Activated naive CD8-positive, alpha-beta T cell treated with anti-CD3 and anti-CD28 coated beads, Interleukin-2, amount 50 U/mL, for 24 hours (primary cell): ENCODE measurements at regions not wholly inside any gene's neighbourhood (a gene's known extent, or its start where the extent isn't known, plus 50 kb on each side); places are given as distances from the start of the nearest gene placed in this dataset.

Source experiments
- ATAC-seq: fragments of 150-1000 bp; cut with Tn5 transposase; one replicate; pipeline ENCODE4 v1.10.0; 2021
- DNase-seq: peaks from one replicate; pipeline ENCODE4 v3.0.0; 2021
- H3K27ac Mint-ChIP-seq: one replicate; pipeline ENCODE4 v1.8.0; 2021; ENCODE audit warnings: mild to moderate bottlenecking, mixed read lengths
- H3K27me3 Mint-ChIP-seq: one replicate; pipeline ENCODE4 v1.8.0; 2021; ENCODE audit warnings: mixed read lengths
- H3K36me3 Mint-ChIP-seq: one replicate; pipeline ENCODE4 v1.8.0; 2021; ENCODE audit warnings: low read depth, mixed read lengths
- H3K4me1 Mint-ChIP-seq: one replicate; pipeline ENCODE4 v1.8.0; 2021; ENCODE audit warnings: mixed read lengths
- H3K4me3 Mint-ChIP-seq: one replicate; pipeline ENCODE4 v1.8.0; 2021; ENCODE audit warnings: mild to moderate bottlenecking, moderate library complexity, mixed read lengths
- H3K9me3 Mint-ChIP-seq: one replicate; pipeline ENCODE4 v1.8.0; 2021; ENCODE audit warnings: mixed read lengths

GRCh38 chr9:88646539-88647300 is 111.7 kb downstream of the NXNL2 start:
- Mint-ChIP-seq H3K36me3 (no peaks in the 10 kb centered on the region), H3K9me3 (peaks cover 4% of the 10 kb centered on the region), H3K27me3 (peaks cover 32% of the 10 kb centered on the region), H3K27ac (no peak overlapping the region), H3K4me1 (no peaks in the 10 kb centered on the region), H3K4me3 (no peak overlapping the region)
- ATAC-seq (no peak), DNase-seq (no peak)

GRCh38 chr9:88651682-88652633 is 117.0 kb downstream of the NXNL2 start:
- no peak overlapping the region for H3K27ac Mint-ChIP-seq
- peaks cover 12% of the 10 kb centered on the region for H3K27me3 Mint-ChIP-seq
- H3K36me3 Mint-ChIP-seq, result no peaks in the 10 kb centered on the region
- ATAC-seq, result no peak
- DNase-seq, result no peak
- no peak overlapping the region for H3K4me3 Mint-ChIP-seq
- no peaks in the 10 kb centered on the region for H3K4me1 Mint-ChIP-seq
- H3K9me3 Mint-ChIP-seq, result no peaks in the 10 kb centered on the region

GRCh38 chr9:88652876-88653275 is 117.9 kb downstream of the NXNL2 start:
- no peaks in the 10 kb centered on the region for H3K9me3 Mint-ChIP-seq
- no peak overlapping the region for H3K4me3 Mint-ChIP-seq
- no peak overlapping the region for H3K27ac Mint-ChIP-seq
- DNase-seq (no peak), ATAC-seq (no peak)
- no peaks in the 10 kb centered on the region for H3K4me1 Mint-ChIP-seq
- H3K36me3 Mint-ChIP-seq, result no peaks in the 10 kb centered on the region
- H3K27me3 Mint-ChIP-seq, result peaks cover 12% of the 10 kb centered on the region

DNA sequence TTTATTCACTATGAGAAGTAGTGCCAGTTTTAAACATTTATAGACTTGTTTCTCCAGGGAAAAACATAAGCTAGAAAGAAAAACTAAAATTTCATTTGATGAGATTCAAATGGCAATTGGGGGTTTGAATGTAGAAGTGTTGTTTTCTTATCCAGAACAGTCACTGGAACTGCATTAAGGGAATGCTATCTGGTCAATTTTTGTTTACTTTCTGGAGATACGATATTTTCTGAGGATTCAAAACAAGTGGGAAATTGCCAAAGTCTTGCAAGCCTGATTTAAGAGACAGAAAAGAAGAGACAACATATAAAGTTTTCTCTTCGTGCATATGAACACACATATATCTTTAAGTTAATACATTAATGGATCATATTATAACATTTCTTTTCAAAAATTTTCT is 118.4 kb downstream of the NXNL2 start:
- no peak overlapping the region for H3K4me3 Mint-ChIP-seq
- H3K27me3 Mint-ChIP-seq, result peaks cover 12% of the 10 kb centered on the region
- ATAC-seq (no peak), DNase-seq (no peak)
- H3K27ac Mint-ChIP-seq, result no peak overlapping the region
- no peaks in the 10 kb centered on the region for H3K36me3 Mint-ChIP-seq
- no peaks in the 10 kb centered on the region for H3K9me3 Mint-ChIP-seq
- no peaks in the 10 kb centered on the region for H3K4me1 Mint-ChIP-seq

- H3K9me3 Mint-ChIP-seq, result no peaks in the 10 kb centered on the region
- DNase-seq (no peak), ATAC-seq (no peak)
- H3K4me1 Mint-ChIP-seq, result no peaks in the 10 kb centered on the region
- H3K4me3 Mint-ChIP-seq, result no peak overlapping the region
- H3K27me3 Mint-ChIP-seq, result peaks cover 12% of the 10 kb centered on the region
- no peak overlapping the region for H3K27ac Mint-ChIP-seq
- no peaks in the 10 kb centered on the region for H3K36me3 Mint-ChIP-seq
Observed at GRCh38 chr9:88653911-88654310, 118.9 kb downstream of the NXNL2 start.

DNA sequence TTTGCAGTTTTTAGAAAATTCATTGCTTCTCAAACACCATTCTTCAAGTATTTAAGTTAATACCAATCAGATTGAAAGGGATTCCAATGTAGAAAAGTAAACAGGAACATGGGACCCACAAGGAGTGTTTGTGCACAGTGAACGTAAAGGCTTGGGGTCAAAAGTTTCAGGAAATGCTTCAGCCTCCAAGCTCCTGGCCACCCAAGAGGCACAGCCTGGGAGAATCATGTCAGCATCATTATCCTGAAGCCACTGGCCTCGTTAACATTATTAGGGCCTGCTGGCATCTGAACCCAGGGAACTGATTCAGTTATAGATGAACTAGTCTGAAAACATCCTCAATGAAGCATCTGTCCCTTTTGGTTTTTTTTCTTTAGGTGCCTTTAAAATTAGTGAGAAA is 122.9 kb downstream of the NXNL2 start:
- H3K4me3 Mint-ChIP-seq, result no peak overlapping the region
- DNase-seq, result no peak
- no peaks in the 10 kb centered on the region for H3K4me1 Mint-ChIP-seq
- H3K9me3 Mint-ChIP-seq, result no peaks in the 10 kb centered on the region
- no peaks in the 10 kb centered on the region for H3K36me3 Mint-ChIP-seq
- peaks cover 6% of the 10 kb centered on the region for H3K27me3 Mint-ChIP-seq
- no peak for ATAC-seq
- H3K27ac Mint-ChIP-seq, result no peak overlapping the region

DNA sequence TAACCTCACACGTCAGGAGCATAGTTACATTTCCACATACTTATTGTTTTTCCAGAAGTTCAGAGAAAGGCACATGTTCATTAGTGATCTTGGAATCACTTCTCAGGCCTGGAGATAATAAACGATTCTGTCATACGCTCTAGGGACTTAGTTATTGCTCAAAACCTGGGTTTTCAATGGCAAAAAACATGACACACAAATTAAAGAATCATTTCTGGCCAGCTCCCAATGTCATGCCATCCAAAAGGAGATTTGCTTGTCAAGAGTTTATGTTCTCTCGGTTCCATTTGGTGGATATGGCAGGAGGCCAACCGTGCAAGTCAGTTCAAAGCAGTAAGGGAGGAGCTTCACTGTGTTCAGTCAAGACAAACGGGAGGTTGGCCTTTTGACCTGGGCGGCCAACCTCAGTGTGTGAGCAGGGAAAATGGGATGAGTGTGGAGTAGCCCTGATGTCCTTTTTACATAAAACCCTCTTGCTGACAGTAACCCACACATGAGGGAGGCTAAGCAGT is 123.4 kb downstream of the NXNL2 start:
- ATAC-seq, result no peak
- H3K9me3 Mint-ChIP-seq, result no peaks in the 10 kb centered on the region
- no peaks in the 10 kb centered on the region for H3K36me3 Mint-ChIP-seq
- no peaks in the 10 kb centered on the region for H3K4me1 Mint-ChIP-seq
- H3K27me3 Mint-ChIP-seq, result peaks cover 6% of the 10 kb centered on the region
- no peak for DNase-seq
- H3K27ac Mint-ChIP-seq, result no peak overlapping the region
- no peak overlapping the region for H3K4me3 Mint-ChIP-seq

DNA sequence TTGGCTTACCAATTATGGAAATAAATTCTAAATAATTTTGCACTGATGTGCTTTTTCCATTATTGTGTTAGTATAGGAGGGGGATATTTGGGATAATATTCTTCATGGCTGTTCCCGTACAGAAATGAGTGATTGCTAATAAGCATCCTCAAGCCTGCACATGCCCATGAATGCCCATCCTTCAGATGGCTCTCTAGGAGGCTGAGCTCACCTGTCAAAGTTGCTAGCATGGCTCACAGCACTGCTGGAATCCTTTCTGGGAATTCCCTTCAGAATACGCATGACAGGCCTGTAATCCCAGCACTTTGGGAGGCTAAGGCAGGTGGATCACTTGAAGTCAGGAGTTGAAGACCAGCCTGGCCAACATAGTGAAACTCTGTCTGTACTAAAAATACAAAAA is 124.1 kb downstream of the NXNL2 start:
- no peak for DNase-seq
- ATAC-seq, result no peak

DNA sequence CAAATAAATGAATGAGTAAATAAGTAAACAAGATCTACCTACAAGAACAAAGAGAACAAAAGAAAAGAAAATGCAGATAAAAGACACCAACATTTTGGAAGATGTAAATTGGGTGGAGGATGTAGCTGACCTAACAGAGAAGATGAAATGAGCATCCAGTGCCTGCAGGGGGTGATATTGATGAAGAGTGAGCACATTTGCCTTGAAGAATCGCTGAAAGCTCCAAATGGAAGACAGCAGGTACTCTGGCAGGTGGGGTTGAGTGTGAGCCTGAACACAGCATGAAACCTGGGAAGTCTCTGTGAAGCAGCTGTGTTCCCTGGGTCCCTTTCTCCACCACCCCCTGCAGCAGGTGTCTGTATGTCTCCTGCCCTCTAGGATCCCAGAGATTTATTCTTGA is 125.6 kb downstream of the NXNL2 start:
- no peak for DNase-seq
- Mint-ChIP-seq H3K27ac (no peak overlapping the region), H3K27me3 (peaks cover 2% of the 10 kb centered on the region), H3K4me1 (no peaks in the 10 kb centered on the region), H3K36me3 (no peaks in the 10 kb centered on the region), H3K4me3 (no peak overlapping the region), H3K9me3 (no peaks in the 10 kb centered on the region)
- no peak for ATAC-seq

More for the DNA sequence above, 124.1 kb downstream of the NXNL2 start:
- H3K27ac Mint-ChIP-seq, result no peak overlapping the region
- no peak overlapping the region for H3K4me3 Mint-ChIP-seq
- no peaks in the 10 kb centered on the region for H3K9me3 Mint-ChIP-seq
- H3K27me3 Mint-ChIP-seq, result peaks cover 6% of the 10 kb centered on the region
- H3K36me3 Mint-ChIP-seq, result no peaks in the 10 kb centered on the region
- H3K4me1 Mint-ChIP-seq, result no peaks in the 10 kb centered on the region

DNA sequence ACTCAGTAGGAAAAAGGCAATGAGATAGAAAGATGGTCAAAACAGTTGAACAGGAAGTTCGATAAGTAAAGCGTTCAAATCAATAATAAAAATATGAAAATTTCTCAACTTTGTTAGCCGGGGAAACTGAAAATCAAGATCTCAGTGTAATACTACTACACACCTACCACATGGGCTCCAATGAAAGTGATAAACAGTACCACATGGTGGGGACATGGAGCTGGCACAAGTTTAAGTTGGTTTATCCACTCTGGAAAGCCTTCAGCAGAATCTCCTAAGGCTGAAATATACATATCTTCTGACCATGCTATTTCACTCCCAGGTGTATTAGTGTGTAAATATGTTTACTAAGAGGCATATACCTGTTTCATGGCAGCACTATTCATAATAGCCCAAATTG is 126.8 kb downstream of the NXNL2 start:
- Mint-ChIP-seq H3K36me3 (no peaks in the 10 kb centered on the region), H3K4me1 (no peaks in the 10 kb centered on the region), H3K9me3 (no peaks in the 10 kb centered on the region), H3K27ac (no peak overlapping the region), H3K27me3 (peaks cover 2% of the 10 kb centered on the region), H3K4me3 (no peak overlapping the region)
- ATAC-seq (no peak), DNase-seq (no peak)

DNA sequence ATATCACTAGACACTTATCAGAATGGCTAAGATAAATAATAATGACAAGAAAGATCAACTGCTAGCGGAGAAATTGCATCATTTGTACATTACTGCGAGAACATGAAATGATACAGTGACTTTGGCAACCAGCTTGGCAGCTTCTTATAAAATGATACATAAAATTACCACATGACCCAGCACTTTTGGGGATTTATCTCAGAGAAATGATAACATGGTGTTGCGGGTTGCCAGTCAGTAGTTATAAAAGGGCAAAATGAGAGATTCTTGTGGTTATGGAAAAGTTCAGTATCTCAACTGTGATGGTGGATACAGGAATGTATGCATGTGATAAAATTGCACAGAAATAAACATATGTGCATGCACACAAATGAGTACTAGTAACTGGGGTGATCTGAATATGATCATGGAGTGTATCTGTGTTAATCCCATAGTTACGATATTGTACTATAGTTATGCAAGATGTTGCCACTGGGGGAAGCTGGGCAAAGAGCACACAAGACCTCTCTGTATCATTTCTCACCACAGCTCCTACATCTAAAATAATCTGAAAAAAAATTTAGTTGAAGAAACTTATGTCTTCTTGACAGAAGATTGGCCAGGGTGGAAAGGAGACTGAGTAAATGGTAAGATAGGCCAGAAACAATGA is 128.9 kb downstream of the NXNL2 start:
- Mint-ChIP-seq H3K27me3 (peaks cover 2% of the 10 kb centered on the region), H3K36me3 (no peaks in the 10 kb centered on the region), H3K4me3 (no peak overlapping the region), H3K9me3 (no peaks in the 10 kb centered on the region), H3K4me1 (no peaks in the 10 kb centered on the region), H3K27ac (no peak overlapping the region)
- DNase-seq (no peak), ATAC-seq (no peak)

- peaks cover 2% of the 10 kb centered on the region for H3K27me3 Mint-ChIP-seq
- no peak overlapping the region for H3K4me3 Mint-ChIP-seq
- no peak overlapping the region for H3K27ac Mint-ChIP-seq
- ATAC-seq (no peak), DNase-seq (no peak)
- H3K36me3 Mint-ChIP-seq, result no peaks in the 10 kb centered on the region
- H3K9me3 Mint-ChIP-seq, result no peaks in the 10 kb centered on the region
- H3K4me1 Mint-ChIP-seq, result no peaks in the 10 kb centered on the region
Observed at GRCh38 chr9:88664773-88665172, 129.8 kb downstream of the NXNL2 start.

DNA sequence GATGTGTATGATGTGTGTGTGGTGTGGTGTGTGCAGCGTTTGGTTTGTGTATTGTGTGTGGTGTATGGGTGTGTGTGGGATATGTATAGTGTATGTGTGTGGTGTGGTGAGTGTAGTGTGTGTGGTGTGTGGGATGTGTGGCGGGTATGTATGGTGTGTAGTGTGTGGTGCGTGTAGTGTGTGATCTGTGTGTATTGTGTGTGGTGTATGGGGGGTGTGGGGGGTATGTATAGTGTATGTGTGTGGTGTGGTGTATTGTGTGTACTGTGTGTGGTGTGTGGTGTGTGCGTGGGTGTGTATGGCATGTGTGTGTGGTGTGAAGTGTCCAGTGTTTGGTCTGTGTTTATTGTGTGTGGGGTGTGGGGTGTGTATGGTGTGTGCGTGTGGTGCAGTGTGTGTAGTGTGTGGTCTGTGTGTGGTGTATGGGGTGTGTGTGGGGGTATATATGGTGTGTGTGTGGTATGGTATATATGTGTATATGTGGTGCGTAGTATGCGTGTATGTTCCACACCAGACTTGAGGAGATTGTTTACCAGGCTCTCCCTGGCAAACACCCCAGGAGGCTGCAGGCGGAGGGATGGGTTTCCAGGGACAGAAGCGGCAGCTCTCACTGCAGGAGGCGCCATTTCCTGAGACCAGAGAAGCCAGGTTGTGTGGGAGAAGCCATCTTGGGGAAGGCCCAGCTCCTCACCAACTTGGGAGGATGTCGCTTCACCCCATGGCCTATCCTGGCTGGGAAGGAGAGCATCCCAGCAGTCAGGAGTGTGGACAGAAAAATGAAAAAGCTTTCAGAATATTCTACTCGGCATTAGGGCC is 138.1 kb downstream of the NXNL2 start:
- Mint-ChIP-seq H3K4me3 (no peak overlapping the region), H3K27me3 (no peaks in the 10 kb centered on the region), H3K9me3 (no peaks in the 10 kb centered on the region), H3K4me1 (no peaks in the 10 kb centered on the region), H3K36me3 (no peaks in the 10 kb centered on the region), H3K27ac (no peak overlapping the region)
- ATAC-seq, result no peak
- no peak for DNase-seq

- no peaks in the 10 kb centered on the region for H3K4me1 Mint-ChIP-seq
- H3K4me3 Mint-ChIP-seq, result no peak overlapping the region
- H3K36me3 Mint-ChIP-seq, result no peaks in the 10 kb centered on the region
- H3K27ac Mint-ChIP-seq, result no peak overlapping the region
- DNase-seq (no peak), ATAC-seq (no peak)
- H3K27me3 Mint-ChIP-seq, result no peaks in the 10 kb centered on the region
- H3K9me3 Mint-ChIP-seq, result no peaks in the 10 kb centered on the region
Observed at GRCh38 chr9:88673886-88674285, 138.9 kb downstream of the NXNL2 start.
